OCI-LY7 (cell line): ENCODE measurements at regions not wholly inside any gene's neighbourhood (a gene's known extent, or its start where the extent isn't known, plus 50 kb on each side); places are given as distances from the start of the nearest gene placed in this dataset.

Source experiments
- CTCF ChIP-seq: fragments of 200-600 bp; sonication (generic); conservative IDR thresholded peaks from 2 replicates; pipeline ENCODE4 v1.5.1; 2014; ENCODE audit warnings: mild to moderate bottlenecking, antibody characterized with exemption, low read length, moderate library complexity, mixed read lengths
- EZH2phosphoT487 ChIP-seq: fragments of 200-600 bp; sonication (generic); IDR thresholded peaks from 2 replicates; pipeline ENCODE4 v1.6.1; 2018; ENCODE audit warnings: low read depth, borderline replicate concordance, mild to moderate bottlenecking, mixed run types, antibody characterized with exemption, low read length, moderate library complexity, mixed read lengths

- TF ChIP-seq CTCF: no peak
- no peak for TF ChIP-seq EZH2phosphoT487
Observed at GRCh38 chr5:33275921-33276627, 164.7 kb upstream of the TARS1 start.
